ENCODE measurements at regions not wholly inside any gene's neighbourhood (a gene's known extent, or its start where the extent isn't known, plus 50 kb on each side); places are given as distances from the start of the nearest gene placed in this dataset.

GRCh38 chr5:121706686-121707085 lies 145.0 kb upstream of the FTMT start:
- TF ChIP-seq POLR2AphosphoS5 (IDR thresholded peaks at IDR 0.05) (no peak), POLR2A (IDR thresholded peaks at IDR 0.05) (no peak), CTCF (IDR thresholded peaks at IDR 0.05) (no peak)
- Histone ChIP-seq H3K9me3 (no peaks in the 10 kb centered on the region), H3K36me3 (no peaks in the 10 kb centered on the region), H3K27me3 (no peaks in the 10 kb centered on the region), H3K27ac (no peak overlapping the region), H3K4me1 (no peaks in the 10 kb centered on the region), H3K4me3 (no peak overlapping the region)
- intact Hi-C loops (cut with DNase I; ENCODE audit: low total_unique reads) = no loop called here
- no peak for DNase-seq (ENCODE audit: low spot score in 2 of 2)

GRCh38 chr5:121707178-121707577 lies 144.5 kb upstream of the FTMT start:
- Histone ChIP-seq H3K36me3 (no peaks in the 10 kb centered on the region), H3K4me3 (no peak overlapping the region), H3K4me1 (no peaks in the 10 kb centered on the region), H3K9me3 (no peaks in the 10 kb centered on the region), H3K27ac (no peak overlapping the region), H3K27me3 (no peaks in the 10 kb centered on the region)
- no peak for DNase-seq (ENCODE audit: low spot score in 2 of 2)
- intact Hi-C loops (cut with DNase I; ENCODE audit: low total_unique reads) = no loop called here
- TF ChIP-seq CTCF (IDR thresholded peaks at IDR 0.05) (no peak), POLR2AphosphoS5 (IDR thresholded peaks at IDR 0.05) (no peak), POLR2A (IDR thresholded peaks at IDR 0.05) (no peak)

- intact Hi-C loops (cut with DNase I; ENCODE audit: low total_unique reads) = no loop called here
- H3K27ac ChIP-seq = no peak overlapping the region
- no peaks in the 10 kb centered on the region for H3K27me3 ChIP-seq
- DNase-seq (ENCODE audit: low spot score in 2 of 2) = no peak
- no peaks in the 10 kb centered on the region for H3K4me1 ChIP-seq
- no peak overlapping the region for H3K4me3 ChIP-seq
- peaks cover 0 to 8% of the 10 kb centered on the region in 2 donors for H3K9me3 ChIP-seq
- TF ChIP-seq POLR2AphosphoS5 (IDR thresholded peaks at IDR 0.05) = no peak
- TF ChIP-seq CTCF (IDR thresholded peaks at IDR 0.05) = no peak
- TF ChIP-seq POLR2A (IDR thresholded peaks at IDR 0.05) = no peak
- no peaks in the 10 kb centered on the region for H3K36me3 ChIP-seq
These were observed 140.3 kb upstream of the FTMT start for GRCh38 chr5:121711416-121711815.

- TF ChIP-seq CTCF (IDR thresholded peaks at IDR 0.05) = no peak
- TF ChIP-seq POLR2A (IDR thresholded peaks at IDR 0.05) = no peak
- TF ChIP-seq POLR2AphosphoS5 (IDR thresholded peaks at IDR 0.05) = no peak
- intact Hi-C loops (cut with DNase I; ENCODE audit: low total_unique reads) = no loop called here
- Histone ChIP-seq H3K27ac (no peak overlapping the region), H3K27me3 (no peaks in the 10 kb centered on the region), H3K4me1 (no peaks in the 10 kb centered on the region), H3K9me3 (peaks cover 0 to 15% of the 10 kb centered on the region in 2 donors), H3K4me3 (no peak overlapping the region), H3K36me3 (no peaks in the 10 kb centered on the region)
- no peak for DNase-seq (ENCODE audit: low spot score in 2 of 2)
These were observed 132.4 kb upstream of the FTMT start for GRCh38 chr5:121719255-121719654.

GRCh38 chr5:121725450-121725849 lies 126.2 kb upstream of the FTMT start:
- intact Hi-C loops (cut with DNase I; ENCODE audit: low total_unique reads) = no loop called here
- TF ChIP-seq POLR2A (IDR thresholded peaks at IDR 0.05) (no peak), POLR2AphosphoS5 (IDR thresholded peaks at IDR 0.05) (no peak), CTCF (IDR thresholded peaks at IDR 0.05) (no peak)
- H3K4me3 ChIP-seq = no peak overlapping the region
- no peaks in the 10 kb centered on the region for H3K27me3 ChIP-seq
- H3K9me3 ChIP-seq = peaks cover 0 to 7% of the 10 kb centered on the region in 2 donors
- no peaks in the 10 kb centered on the region for H3K4me1 ChIP-seq
- H3K27ac ChIP-seq = no peak overlapping the region
- no peaks in the 10 kb centered on the region for H3K36me3 ChIP-seq
- DNase-seq (ENCODE audit: low spot score in 2 of 2) = no peak
